ENCODE measurements at regions not wholly inside any gene's neighbourhood (a gene's known extent, or its start where the extent isn't known, plus 50 kb on each side); places are given as distances from the start of the nearest gene placed in this dataset.

GRCh38 chr9:129252937-129253802 lies 75.1 kb upstream of the IER5L start:
- TF ChIP-seq CTCF (IDR thresholded peaks at IDR 0.05; ENCODE audit: insufficient read depth, low read length, severe bottlenecking): no peak
- Histone ChIP-seq H3K4me3 (ENCODE audit: low read depth, low read length) (no peak overlapping the region), H3K27me3 (ENCODE audit: control insufficient read depth, insufficient read depth, low read length) (no peaks in the 10 kb centered on the region), H3K36me3 (ENCODE audit: control insufficient read depth, insufficient read depth, low read length) (no peaks in the 10 kb centered on the region)
- DNase-seq (ENCODE audit: low read depth): no peak
- no peak for FAIRE-seq

GRCh38 chr9:129250786-129251185 lies 72.7 kb upstream of the IER5L start:
- Histone ChIP-seq H3K36me3 (ENCODE audit: control insufficient read depth, insufficient read depth, low read length) (no peaks in the 10 kb centered on the region), H3K4me3 (ENCODE audit: low read depth, low read length) (no peak overlapping the region), H3K27me3 (ENCODE audit: control insufficient read depth, insufficient read depth, low read length) (no peaks in the 10 kb centered on the region)
- FAIRE-seq: no peak
- peak; percentile 48 for DNase-seq (ENCODE audit: low read depth)
- TF ChIP-seq CTCF (IDR thresholded peaks at IDR 0.05; ENCODE audit: insufficient read depth, low read length, severe bottlenecking): no peak

- FAIRE-seq (no peak), DNase-seq (ENCODE audit: low read depth) (no peak)
- no peaks in the 10 kb centered on the region for H3K36me3 ChIP-seq (ENCODE audit: control insufficient read depth, insufficient read depth, low read length)
- H3K27me3 ChIP-seq (ENCODE audit: control insufficient read depth, insufficient read depth, low read length): no peaks in the 10 kb centered on the region
- H3K4me3 ChIP-seq (ENCODE audit: low read depth, low read length): no peak overlapping the region
- no peak for TF ChIP-seq CTCF (IDR thresholded peaks at IDR 0.05; ENCODE audit: insufficient read depth, low read length, severe bottlenecking)
These were observed 69.5 kb upstream of the IER5L start for GRCh38 chr9:129247285-129248153.

GRCh38 chr9:129245276-129245675 lies 67.2 kb upstream of the IER5L start:
- FAIRE-seq: no peak
- TF ChIP-seq CTCF (IDR thresholded peaks at IDR 0.05; ENCODE audit: insufficient read depth, low read length, severe bottlenecking): no peak

GRCh38 chr9:129242971-129243561 lies 65.0 kb upstream of the IER5L start:
- FAIRE-seq (no peak), DNase-seq (ENCODE audit: low read depth) (no peak)
- TF ChIP-seq CTCF (IDR thresholded peaks at IDR 0.05; ENCODE audit: insufficient read depth, low read length, severe bottlenecking): no peak
- Histone ChIP-seq H3K4me3 (ENCODE audit: low read depth, low read length) (no peak overlapping the region), H3K36me3 (ENCODE audit: control insufficient read depth, insufficient read depth, low read length) (no peaks in the 10 kb centered on the region), H3K27me3 (ENCODE audit: control insufficient read depth, insufficient read depth, low read length) (no peaks in the 10 kb centered on the region)

More at GRCh38 chr9:129245276-129245675, 67.2 kb upstream of the IER5L start:
- H3K27me3 ChIP-seq (ENCODE audit: control insufficient read depth, insufficient read depth, low read length): no peaks in the 10 kb centered on the region
- H3K36me3 ChIP-seq (ENCODE audit: control insufficient read depth, insufficient read depth, low read length): no peaks in the 10 kb centered on the region
- no peak overlapping the region for H3K4me3 ChIP-seq (ENCODE audit: low read depth, low read length)
- peak; percentile 35 for DNase-seq (ENCODE audit: low read depth)
